ENCODE measurements at regions not wholly inside any gene's neighbourhood (a gene's known extent, or its start where the extent isn't known, plus 50 kb on each side); places are given as distances from the start of the nearest gene placed in this dataset.
"Not testable (repeated sequence)": the region's sequence is repeated elsewhere in the genome, so short reads cannot be mapped to it uniquely, and the experiment has no call there.

GRCh38 chr4:151597691-151598090 lies 163.1 kb downstream of the GATB start:
- TF ChIP-seq POLR2A, CTCF (IDR thresholded peaks at IDR 0.05): not testable (repeated sequence)

Measured in lower leg skin (tissue), 3 donors.